ENCODE measurements at regions not wholly inside any gene's neighbourhood (a gene's known extent, or its start where the extent isn't known, plus 50 kb on each side); places are given as distances from the start of the nearest gene placed in this dataset.
"Not testable (repeated sequence)": the region's sequence is repeated elsewhere in the genome, so short reads cannot be mapped to it uniquely, and the experiment has no call there.

DNA sequence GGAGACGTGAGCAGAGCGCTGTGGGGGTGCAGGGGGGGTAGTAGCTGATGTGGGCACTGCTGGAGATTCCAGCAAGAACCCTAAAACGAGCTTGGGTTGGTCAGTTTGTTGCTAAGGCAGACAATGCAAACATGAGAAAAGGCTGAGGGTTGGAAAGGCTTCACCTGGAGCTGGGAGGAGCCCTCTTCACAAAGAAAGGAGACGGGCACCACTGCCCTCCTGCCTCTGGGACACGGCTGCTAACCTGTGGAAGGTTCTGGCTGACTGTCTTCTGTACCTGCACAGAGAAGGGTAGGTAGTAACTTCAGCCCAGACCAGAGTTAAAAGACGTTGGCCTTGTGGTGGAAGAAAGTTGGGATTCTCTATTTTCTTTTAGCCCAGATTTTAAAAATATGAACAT is 108.7 kb downstream of the SUCLA2 start:
- Histone ChIP-seq H3K9ac (ENCODE audit: low read depth, low read length) (no peak overlapping the region), H3K27ac (ENCODE audit: low read depth, low read length) (no peak overlapping the region), H3K27me3 (ENCODE audit: insufficient read depth, low read length) (no peaks in the 10 kb centered on the region), H3K4me3 (ENCODE audit: low read length) (no peak overlapping the region), H3K4me1 (ENCODE audit: insufficient read depth, low read length) (no peaks in the 10 kb centered on the region), H3K36me3 (ENCODE audit: insufficient read depth, low read length) (no peaks in the 10 kb centered on the region), H3K9me3 (ENCODE audit: insufficient read depth, low read depth, low read length) (no peaks in the 10 kb centered on the region)
- 87% methylated on average over 6 of the region's 6 CpGs for WGBS

- Histone ChIP-seq H3K4me3 (ENCODE audit: low read length) (no peak overlapping the region), H3K9ac (ENCODE audit: low read depth, low read length) (no peak overlapping the region), H3K36me3 (ENCODE audit: insufficient read depth, low read length) (no peaks in the 10 kb centered on the region), H3K4me1 (ENCODE audit: insufficient read depth, low read length) (no peaks in the 10 kb centered on the region), H3K27ac (ENCODE audit: low read depth, low read length) (no peak overlapping the region), H3K27me3 (ENCODE audit: insufficient read depth, low read length) (no peaks in the 10 kb centered on the region), H3K9me3 (ENCODE audit: insufficient read depth, low read depth, low read length) (no peaks in the 10 kb centered on the region)
Observed at GRCh38 chr13:47890146-47890814, 110.8 kb downstream of the SUCLA2 start.

DNA sequence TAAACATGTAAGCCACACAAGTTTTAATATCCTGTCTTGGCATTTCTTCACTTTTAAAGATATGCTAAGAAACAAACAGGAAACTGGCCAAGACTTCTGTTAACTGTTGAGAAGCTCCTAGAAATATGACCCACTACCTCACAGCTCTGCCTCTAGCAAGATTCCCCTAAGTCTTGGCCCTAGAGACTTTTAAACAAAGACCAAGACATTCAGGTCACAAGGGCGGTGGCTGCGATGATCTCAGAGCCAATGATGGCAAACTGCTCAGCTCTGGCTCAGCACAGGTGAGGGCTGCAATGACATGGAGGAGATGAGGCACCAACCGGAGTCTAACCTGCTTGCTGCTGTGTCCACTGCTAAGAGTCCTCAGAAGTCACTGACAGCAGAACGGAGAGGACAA is 114.8 kb downstream of the SUCLA2 start:
- Histone ChIP-seq H3K36me3 (ENCODE audit: insufficient read depth, low read length) (no peaks in the 10 kb centered on the region), H3K9me3 (ENCODE audit: insufficient read depth, low read depth, low read length) (no peaks in the 10 kb centered on the region), H3K27me3 (ENCODE audit: insufficient read depth, low read length) (no peaks in the 10 kb centered on the region), H3K27ac (ENCODE audit: low read depth, low read length) (no peak overlapping the region), H3K9ac (ENCODE audit: low read depth, low read length) (no peak overlapping the region), H3K4me1 (ENCODE audit: insufficient read depth, low read length) (no peaks in the 10 kb centered on the region), H3K4me3 (ENCODE audit: low read length) (no peak overlapping the region)
- 94% methylated on average over 4 of the region's 4 CpGs for WGBS

- Histone ChIP-seq H3K4me3 (ENCODE audit: low read length) (no peak overlapping the region), H3K9me3 (ENCODE audit: insufficient read depth, low read depth, low read length) (peaks cover 21% of the 10 kb centered on the region), H3K27ac (ENCODE audit: low read depth, low read length) (no peak overlapping the region), H3K9ac (ENCODE audit: low read depth, low read length) (no peak overlapping the region), H3K36me3 (ENCODE audit: insufficient read depth, low read length) (no peaks in the 10 kb centered on the region), H3K27me3 (ENCODE audit: insufficient read depth, low read length) (no peaks in the 10 kb centered on the region), H3K4me1 (ENCODE audit: insufficient read depth, low read length) (no peaks in the 10 kb centered on the region)
- WGBS: no CpG with 5 or more reads among the region's 1 CpG
Observed at GRCh38 chr13:47875201-47875600, 125.9 kb downstream of the SUCLA2 start.

GRCh38 chr13:47873987-47874386 is 127.1 kb downstream of the SUCLA2 start:
- not testable (repeated sequence) for H3K4me3 ChIP-seq (ENCODE audit: low read length); H3K9ac ChIP-seq (ENCODE audit: low read depth, low read length); H3K36me3 ChIP-seq (ENCODE audit: insufficient read depth, low read length); H3K27ac ChIP-seq (ENCODE audit: low read depth, low read length); H3K27me3 ChIP-seq (ENCODE audit: insufficient read depth, low read length); H3K4me1 ChIP-seq (ENCODE audit: insufficient read depth, low read length)
- peaks cover 21% of the 10 kb centered on the region for H3K9me3 ChIP-seq (ENCODE audit: insufficient read depth, low read depth, low read length)

DNA sequence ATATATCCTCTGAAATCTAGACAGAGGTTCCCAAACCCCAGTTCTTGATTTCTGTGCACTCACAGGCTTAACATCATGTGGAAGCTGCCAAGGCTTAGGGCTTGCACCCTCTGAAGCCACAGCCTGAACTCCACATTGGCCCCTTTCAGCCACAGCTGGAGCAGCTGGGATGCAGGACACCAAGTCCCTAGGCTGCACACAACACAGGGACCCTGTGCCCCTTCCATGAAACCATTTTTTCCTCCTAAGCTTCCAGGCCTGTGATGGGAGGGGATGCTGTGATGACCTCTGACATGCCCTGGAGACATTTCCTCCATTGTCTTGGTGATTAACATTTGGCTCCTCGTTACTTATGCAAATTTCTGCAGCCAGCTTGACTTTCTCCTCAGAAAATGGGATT is 127.8 kb downstream of the SUCLA2 start:
- not testable (repeated sequence) for H3K36me3 ChIP-seq (ENCODE audit: insufficient read depth, low read length); H3K27me3 ChIP-seq (ENCODE audit: insufficient read depth, low read length); H3K4me1 ChIP-seq (ENCODE audit: insufficient read depth, low read length); H3K9ac ChIP-seq (ENCODE audit: low read depth, low read length); H3K4me3 ChIP-seq (ENCODE audit: low read length); H3K27ac ChIP-seq (ENCODE audit: low read depth, low read length)
- H3K9me3 ChIP-seq (ENCODE audit: insufficient read depth, low read depth, low read length): peaks cover 21% of the 10 kb centered on the region
- WGBS: 81% methylated on average over 1 of the region's 1 CpG

DNA sequence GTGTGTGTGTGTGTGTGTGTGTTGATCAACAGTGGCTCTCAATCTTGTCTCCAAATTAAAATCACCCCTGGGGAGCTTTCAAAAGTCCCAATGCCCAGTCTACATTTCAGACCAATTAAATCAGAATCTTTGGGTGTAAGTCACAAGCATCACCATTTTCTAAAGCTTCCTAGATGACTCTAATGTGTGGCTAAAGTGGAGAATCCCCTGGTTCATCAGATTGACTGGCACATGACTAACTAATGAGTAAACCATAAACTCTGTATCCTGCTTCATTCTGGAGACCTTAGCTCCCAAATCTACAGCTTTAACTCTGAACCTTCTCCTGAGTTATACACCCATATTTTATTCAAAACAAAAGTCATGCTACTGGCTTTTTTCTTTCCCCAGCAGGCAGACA is 131.3 kb downstream of the SUCLA2 start:
- Histone ChIP-seq H3K27me3 (ENCODE audit: insufficient read depth, low read length) (no peaks in the 10 kb centered on the region), H3K36me3 (ENCODE audit: insufficient read depth, low read length) (no peaks in the 10 kb centered on the region), H3K4me3 (ENCODE audit: low read length) (no peak overlapping the region), H3K9ac (ENCODE audit: low read depth, low read length) (no peak overlapping the region), H3K9me3 (ENCODE audit: insufficient read depth, low read depth, low read length) (peaks cover 18% of the 10 kb centered on the region), H3K4me1 (ENCODE audit: insufficient read depth, low read length) (no peaks in the 10 kb centered on the region), H3K27ac (ENCODE audit: low read depth, low read length) (no peak overlapping the region)

- Histone ChIP-seq H3K27me3 (ENCODE audit: insufficient read depth, low read length) (no peaks in the 10 kb centered on the region), H3K9me3 (ENCODE audit: insufficient read depth, low read depth, low read length) (no peaks in the 10 kb centered on the region), H3K27ac (ENCODE audit: low read depth, low read length) (no peak overlapping the region), H3K4me1 (ENCODE audit: insufficient read depth, low read length) (no peaks in the 10 kb centered on the region), H3K4me3 (ENCODE audit: low read length) (no peak overlapping the region), H3K36me3 (ENCODE audit: insufficient read depth, low read length) (no peaks in the 10 kb centered on the region), H3K9ac (ENCODE audit: low read depth, low read length) (no peak overlapping the region)
- WGBS: 92% methylated on average over 3 of the region's 3 CpGs
Observed at GRCh38 chr13:47865883-47866282, 135.2 kb downstream of the SUCLA2 start.

DNA sequence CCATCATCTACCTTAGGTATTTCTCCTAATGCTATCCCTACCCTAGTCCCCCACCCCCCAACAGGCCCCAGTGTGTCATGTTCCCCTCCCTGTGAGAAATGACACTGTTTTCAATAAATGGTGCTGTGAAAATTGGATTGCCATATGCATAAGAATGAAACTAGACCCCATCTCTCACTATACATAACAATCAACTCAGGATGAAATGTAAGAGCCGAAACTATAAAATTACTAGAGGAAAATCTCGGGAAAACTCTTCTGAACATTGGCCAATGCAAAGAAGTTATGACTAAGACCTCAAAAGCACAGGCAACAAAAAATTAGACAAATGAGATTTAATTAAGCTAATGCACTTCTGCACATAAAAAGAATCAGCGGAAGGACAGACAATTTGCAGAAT is 138.2 kb downstream of the SUCLA2 start:
- no peak overlapping the region for H3K4me3 ChIP-seq (ENCODE audit: low read length)
- no peaks in the 10 kb centered on the region for H3K27me3 ChIP-seq (ENCODE audit: insufficient read depth, low read length)
- H3K36me3 ChIP-seq (ENCODE audit: insufficient read depth, low read length): no peaks in the 10 kb centered on the region
- no peak overlapping the region for H3K9ac ChIP-seq (ENCODE audit: low read depth, low read length)
- H3K27ac ChIP-seq (ENCODE audit: low read depth, low read length): no peak overlapping the region
- WGBS: 94% methylated on average over 3 of the region's 3 CpGs
- no peaks in the 10 kb centered on the region for H3K9me3 ChIP-seq (ENCODE audit: insufficient read depth, low read depth, low read length)
- no peaks in the 10 kb centered on the region for H3K4me1 ChIP-seq (ENCODE audit: insufficient read depth, low read length)

- no peaks in the 10 kb centered on the region for H3K9me3 ChIP-seq (ENCODE audit: insufficient read depth, low read depth, low read length)
Observed at GRCh38 chr13:47859165-47859564, 141.9 kb downstream of the SUCLA2 start.

GRCh38 chr13:47858042-47859025 is 142.7 kb downstream of the SUCLA2 start:
- Histone ChIP-seq H3K4me1 (ENCODE audit: insufficient read depth, low read length) (no peaks in the 10 kb centered on the region), H3K36me3 (ENCODE audit: insufficient read depth, low read length) (no peaks in the 10 kb centered on the region), H3K9ac (ENCODE audit: low read depth, low read length) (no peak overlapping the region), H3K27ac (ENCODE audit: low read depth, low read length) (no peak overlapping the region), H3K27me3 (ENCODE audit: insufficient read depth, low read length) (no peaks in the 10 kb centered on the region), H3K4me3 (ENCODE audit: low read length) (no peak overlapping the region), H3K9me3 (ENCODE audit: insufficient read depth, low read depth, low read length) (no peaks in the 10 kb centered on the region)
- 93% methylated on average over 9 of the region's 9 CpGs for WGBS

More at GRCh38 chr13:47859165-47859564, 141.9 kb downstream of the SUCLA2 start:
- no peaks in the 10 kb centered on the region for H3K27me3 ChIP-seq (ENCODE audit: insufficient read depth, low read length)
- H3K36me3 ChIP-seq (ENCODE audit: insufficient read depth, low read length): no peaks in the 10 kb centered on the region
- no peak overlapping the region for H3K9ac ChIP-seq (ENCODE audit: low read depth, low read length)
- WGBS: 96% methylated on average over 1 of the region's 1 CpG
- no peak overlapping the region for H3K4me3 ChIP-seq (ENCODE audit: low read length)
- H3K4me1 ChIP-seq (ENCODE audit: insufficient read depth, low read length): no peaks in the 10 kb centered on the region
- H3K27ac ChIP-seq (ENCODE audit: low read depth, low read length): no peak overlapping the region
